ENCODE measurements at regions not wholly inside any gene's neighbourhood (a gene's known extent, or its start where the extent isn't known, plus 50 kb on each side); places are given as distances from the start of the nearest gene placed in this dataset.

GRCh38 chr7:136193940-136194339 is 216.8 kb upstream of the MTPN start:
- Mint-ChIP-seq H3K4me3 (ENCODE audit: unreplicated experiment) (no peak overlapping the region), H3K36me3 (ENCODE audit: low read depth, unreplicated experiment) (no peaks in the 10 kb centered on the region), H3K9me3 (ENCODE audit: unreplicated experiment) (peaks cover 9% of the 10 kb centered on the region), H3K4me1 (ENCODE audit: low read depth, unreplicated experiment) (no peaks in the 10 kb centered on the region), H3K27ac (ENCODE audit: unreplicated experiment) (no peak overlapping the region), H3K27me3 (ENCODE audit: low read depth, unreplicated experiment) (no peaks in the 10 kb centered on the region)
- no peak overlapping the region for H3K9ac ChIP-seq (ENCODE audit: low read length)
- no peak overlapping the region for H3K4me3 ChIP-seq (ENCODE audit: insufficient read depth, low read depth, low read length)
- no peak overlapping the region for H2AFZ ChIP-seq (ENCODE audit: low read depth, low read length)
- peaks cover 5% of the 10 kb centered on the region for H3K9me3 ChIP-seq (ENCODE audit: insufficient read depth, low read depth, low read length)
- no peak for DNase-seq (ENCODE audit: low read depth)
- no peaks in the 10 kb centered on the region for H3K36me3 ChIP-seq (ENCODE audit: insufficient read depth, low read length)
- no peaks in the 10 kb centered on the region for H3K79me2 ChIP-seq (ENCODE audit: insufficient read depth, low read length)
- no peak for TF ChIP-seq CTCF (IDR thresholded peaks at IDR 0.05; ENCODE audit: insufficient read depth, low read depth, low read length)
- no peak for TF ChIP-seq EZH2 (IDR thresholded peaks at IDR 0.05; ENCODE audit: insufficient read depth, low read length)
- no peaks in the 10 kb centered on the region for H3K4me1 ChIP-seq (ENCODE audit: insufficient read depth, low read length)
- FAIRE-seq, result no peak
- H3K27ac ChIP-seq (ENCODE audit: low read depth, low read length), result no peak overlapping the region
- no peaks in the 10 kb centered on the region for H3K27me3 ChIP-seq (ENCODE audit: insufficient read depth, low read length)
- H3K4me2 ChIP-seq (ENCODE audit: low read length), result no peak overlapping the region
- H4K20me1 ChIP-seq (ENCODE audit: insufficient read depth, low read length), result no peaks in the 10 kb centered on the region

- no peaks in the 10 kb centered on the region for H4K20me1 ChIP-seq (ENCODE audit: insufficient read depth, low read length)
- H3K4me2 ChIP-seq (ENCODE audit: low read length), result no peak overlapping the region
- no peak overlapping the region for H3K27ac ChIP-seq (ENCODE audit: low read depth, low read length)
- H3K79me2 ChIP-seq (ENCODE audit: insufficient read depth, low read length), result no peaks in the 10 kb centered on the region
- Mint-ChIP-seq H3K36me3 (ENCODE audit: low read depth, unreplicated experiment) (no peaks in the 10 kb centered on the region), H3K9me3 (ENCODE audit: unreplicated experiment) (peaks cover 5% of the 10 kb centered on the region), H3K4me3 (ENCODE audit: unreplicated experiment) (no peak overlapping the region), H3K27me3 (ENCODE audit: low read depth, unreplicated experiment) (no peaks in the 10 kb centered on the region), H3K4me1 (ENCODE audit: low read depth, unreplicated experiment) (no peaks in the 10 kb centered on the region), H3K27ac (ENCODE audit: unreplicated experiment) (no peak overlapping the region)
- TF ChIP-seq CTCF (IDR thresholded peaks at IDR 0.05; ENCODE audit: insufficient read depth, low read depth, low read length) (no peak), EZH2 (IDR thresholded peaks at IDR 0.05; ENCODE audit: insufficient read depth, low read length) (no peak)
- no peak for FAIRE-seq
- H3K36me3 ChIP-seq (ENCODE audit: insufficient read depth, low read length), result no peaks in the 10 kb centered on the region
- no peaks in the 10 kb centered on the region for H3K4me1 ChIP-seq (ENCODE audit: insufficient read depth, low read length)
- no peak for DNase-seq (ENCODE audit: low read depth)
- peaks cover 5% of the 10 kb centered on the region for H3K9me3 ChIP-seq (ENCODE audit: insufficient read depth, low read depth, low read length)
- no peak overlapping the region for H3K9ac ChIP-seq (ENCODE audit: low read length)
- no peaks in the 10 kb centered on the region for H3K27me3 ChIP-seq (ENCODE audit: insufficient read depth, low read length)
- no peak overlapping the region for H3K4me3 ChIP-seq (ENCODE audit: insufficient read depth, low read depth, low read length)
- no peak overlapping the region for H2AFZ ChIP-seq (ENCODE audit: low read depth, low read length)
Measured at GRCh38 chr7:136189506-136189998, 212.4 kb upstream of the MTPN start.

GRCh38 chr7:136186281-136186680 is 209.1 kb upstream of the MTPN start:
- no peak for FAIRE-seq
- no peak for TF ChIP-seq CTCF (IDR thresholded peaks at IDR 0.05; ENCODE audit: insufficient read depth, low read depth, low read length)
- no peak for TF ChIP-seq EZH2 (IDR thresholded peaks at IDR 0.05; ENCODE audit: insufficient read depth, low read length)
- DNase-seq (ENCODE audit: low read depth), result no peak
- no peaks in the 10 kb centered on the region for H3K4me1 ChIP-seq (ENCODE audit: insufficient read depth, low read length)
- no peak overlapping the region for H3K27ac Mint-ChIP-seq (ENCODE audit: unreplicated experiment)
- H3K27me3 Mint-ChIP-seq (ENCODE audit: low read depth, unreplicated experiment), result no peaks in the 10 kb centered on the region
- H2AFZ ChIP-seq (ENCODE audit: low read depth, low read length), result no peak overlapping the region
- H3K36me3 Mint-ChIP-seq (ENCODE audit: low read depth, unreplicated experiment), result no peaks in the 10 kb centered on the region
- H3K9me3 ChIP-seq (ENCODE audit: insufficient read depth, low read depth, low read length), result no peaks in the 10 kb centered on the region
- H3K4me2 ChIP-seq (ENCODE audit: low read length), result no peak overlapping the region
- H3K27me3 ChIP-seq (ENCODE audit: insufficient read depth, low read length), result no peaks in the 10 kb centered on the region
- H4K20me1 ChIP-seq (ENCODE audit: insufficient read depth, low read length), result no peaks in the 10 kb centered on the region
- H3K9ac ChIP-seq (ENCODE audit: low read length), result no peak overlapping the region
- H3K4me1 Mint-ChIP-seq (ENCODE audit: low read depth, unreplicated experiment), result no peaks in the 10 kb centered on the region
- H3K9me3 Mint-ChIP-seq (ENCODE audit: unreplicated experiment), result peaks cover 3% of the 10 kb centered on the region
- H3K36me3 ChIP-seq (ENCODE audit: insufficient read depth, low read length), result no peaks in the 10 kb centered on the region
- H3K4me3 ChIP-seq (ENCODE audit: insufficient read depth, low read depth, low read length), result no peak overlapping the region
- no peaks in the 10 kb centered on the region for H3K79me2 ChIP-seq (ENCODE audit: insufficient read depth, low read length)
- H3K4me3 Mint-ChIP-seq (ENCODE audit: unreplicated experiment), result no peak overlapping the region
- H3K27ac ChIP-seq (ENCODE audit: low read depth, low read length), result no peak overlapping the region
